GM10266 (cell line): ENCODE measurements at regions not wholly inside any gene's neighbourhood (a gene's known extent, or its start where the extent isn't known, plus 50 kb on each side); places are given as distances from the start of the nearest gene placed in this dataset.

Source experiments
- DNase-seq: peaks from one replicate; pipeline ENCODE4 v3.0.0; 2012; ENCODE audit errors: extremely low spot score
- TF ChIP-seq, protein P1 (sequence below): IDR thresholded peaks from 2 replicates; pipeline ENCODE4 v1.5.1; 2012; ENCODE audit warnings: mild to moderate bottlenecking, low read depth; ENCODE audit not compliant: control insufficient read depth, insufficient read depth; ENCODE audit errors: missing control alignments

DNA sequence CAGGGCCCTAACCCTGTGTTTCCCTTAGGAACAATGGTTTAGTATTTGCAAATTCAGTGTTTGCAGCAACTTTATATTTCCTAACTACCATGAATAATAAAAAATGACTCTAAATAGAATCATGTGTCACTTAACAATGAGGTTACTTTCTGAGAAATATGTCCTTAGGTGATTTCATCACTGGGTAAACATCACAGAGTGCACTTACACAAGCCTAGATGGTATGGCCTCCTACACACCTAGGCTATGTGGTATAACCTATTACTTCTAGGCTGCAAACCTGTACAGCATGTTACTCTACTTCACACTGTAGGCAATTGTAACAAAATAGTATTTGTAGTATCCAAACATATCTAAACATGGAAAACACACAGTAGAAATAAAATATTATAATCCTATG is 1174.6 kb upstream of the LRRTM3 start:
- no peak for DNase-seq
- TF ChIP-seq, protein P1, sequence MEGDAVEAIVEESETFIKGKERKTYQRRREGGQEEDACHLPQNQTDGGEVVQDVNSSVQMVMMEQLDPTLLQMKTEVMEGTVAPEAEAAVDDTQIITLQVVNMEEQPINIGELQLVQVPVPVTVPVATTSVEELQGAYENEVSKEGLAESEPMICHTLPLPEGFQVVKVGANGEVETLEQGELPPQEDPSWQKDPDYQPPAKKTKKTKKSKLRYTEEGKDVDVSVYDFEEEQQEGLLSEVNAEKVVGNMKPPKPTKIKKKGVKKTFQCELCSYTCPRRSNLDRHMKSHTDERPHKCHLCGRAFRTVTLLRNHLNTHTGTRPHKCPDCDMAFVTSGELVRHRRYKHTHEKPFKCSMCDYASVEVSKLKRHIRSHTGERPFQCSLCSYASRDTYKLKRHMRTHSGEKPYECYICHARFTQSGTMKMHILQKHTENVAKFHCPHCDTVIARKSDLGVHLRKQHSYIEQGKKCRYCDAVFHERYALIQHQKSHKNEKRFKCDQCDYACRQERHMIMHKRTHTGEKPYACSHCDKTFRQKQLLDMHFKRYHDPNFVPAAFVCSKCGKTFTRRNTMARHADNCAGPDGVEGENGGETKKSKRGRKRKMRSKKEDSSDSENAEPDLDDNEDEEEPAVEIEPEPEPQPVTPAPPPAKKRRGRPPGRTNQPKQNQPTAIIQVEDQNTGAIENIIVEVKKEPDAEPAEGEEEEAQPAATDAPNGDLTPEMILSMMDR: no peak

DNA sequence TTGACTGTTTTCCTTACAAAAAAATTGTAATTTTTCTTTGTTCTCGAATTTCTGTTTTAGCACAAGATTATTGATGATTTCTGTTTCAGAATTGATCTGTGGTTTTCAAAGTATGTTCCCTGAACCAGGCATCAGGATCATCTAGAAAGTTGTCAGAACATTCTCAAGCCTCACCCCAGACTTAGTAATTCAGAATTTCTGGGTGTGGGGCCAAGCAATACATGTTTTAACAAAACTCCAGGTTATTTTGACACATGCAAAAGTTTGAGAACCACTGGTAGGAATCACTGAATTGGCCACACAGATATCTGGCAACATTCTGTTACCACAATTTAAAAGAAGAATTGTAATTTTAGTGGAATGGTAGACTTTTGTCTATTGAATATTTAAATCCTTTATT is 1173.9 kb upstream of the LRRTM3 start:
- TF ChIP-seq, protein P1: no peak
- no peak for DNase-seq

DNA sequence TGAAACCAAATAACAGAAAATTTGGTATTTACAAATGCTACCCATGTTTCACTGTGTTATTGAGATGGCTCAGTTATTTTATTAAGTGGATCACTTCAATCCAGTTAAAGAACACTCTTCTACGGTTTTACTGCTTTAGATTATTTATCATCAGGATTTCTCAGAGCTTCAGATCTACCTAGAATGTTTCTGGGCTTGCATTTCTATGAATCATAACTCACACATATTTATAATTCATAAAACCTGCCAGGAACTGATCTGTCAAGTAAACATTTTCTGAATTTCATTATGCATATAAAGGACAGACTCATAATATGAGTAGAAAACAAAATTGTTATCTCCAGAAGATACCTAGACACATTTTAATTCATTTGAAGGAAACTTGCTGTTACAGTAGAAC is 1172.3 kb upstream of the LRRTM3 start:
- TF ChIP-seq, protein P1: no peak
- no peak for DNase-seq

GRCh38 chr10:65754112-65754511 is 1171.7 kb upstream of the LRRTM3 start:
- DNase-seq: no peak
- TF ChIP-seq, protein P1: no peak

GRCh38 chr10:65762311-65762710 is 1163.5 kb upstream of the LRRTM3 start:
- no peak for DNase-seq
- TF ChIP-seq, protein P1: no peak

DNA sequence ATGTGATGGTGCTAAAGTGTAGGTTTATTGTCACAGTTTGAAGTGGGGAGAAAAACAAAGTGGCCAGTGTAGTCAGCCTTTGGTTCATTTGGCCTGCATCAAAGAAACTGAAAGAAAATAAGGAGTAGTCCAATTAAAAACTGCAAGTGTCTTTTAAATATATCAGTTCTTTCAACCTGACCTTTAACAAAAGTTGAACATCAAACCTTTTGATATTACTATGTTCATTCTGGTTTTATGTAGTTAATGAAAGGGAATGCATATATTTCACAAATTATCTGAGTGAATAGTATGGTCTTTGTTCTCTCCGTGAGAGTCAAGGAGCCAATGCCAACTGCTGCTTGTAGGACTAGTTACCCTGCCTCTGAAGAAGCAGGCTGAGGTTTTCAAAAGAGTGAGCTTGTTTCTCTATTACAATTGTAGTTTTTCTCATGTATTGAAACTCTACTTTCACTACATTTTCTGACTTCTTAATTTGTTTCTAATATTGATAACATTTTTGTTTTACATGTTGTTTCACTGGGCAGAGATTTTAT is 1160.8 kb upstream of the LRRTM3 start:
- TF ChIP-seq, protein P1: no peak
- no peak for DNase-seq

- DNase-seq: no peak
- TF ChIP-seq, protein P1: no peak
These were observed 1156.0 kb upstream of the LRRTM3 start for GRCh38 chr10:65769828-65770227.
